Kidney (tissue), 13 donors: ENCODE measurements at regions not wholly inside any gene's neighbourhood (a gene's known extent, or its start where the extent isn't known, plus 50 kb on each side); places are given as distances from the start of the nearest gene placed in this dataset.

ENCODE experiments used
- DNase-seq, 5 donors: peaks; one replicate each; pipeline ENCODE4 v3.0.0-alpha.2; 2013 to 2020
- FAIRE-seq: peaks from 2 replicates; lab custom pipeline; 2012; peaks lifted over from hg19 to GRCh38; lab: Jason Lieb, UNC
- H3K27ac ChIP-seq, 2 donors: one replicate each; pipeline ENCODE4 v1.7.0; 2013; ENCODE audit warnings: low read depth in 2 of 2, low read length in 2 of 2, inconsistent platforms in 1 of 2
- H3K27me3 ChIP-seq: one replicate; pipeline ENCODE4 v1.7.1; 2013; ENCODE audit warnings: low read length, inconsistent platforms; ENCODE audit not compliant: control insufficient read depth, insufficient read depth
- H3K36me3 ChIP-seq, 3 donors: one replicate each; pipeline versions ENCODE4 v1.7.0 to v1.7.1; 2013; ENCODE audit warnings: low read length in 3 of 3, control low read depth in 1 of 3, inconsistent platforms in 1 of 3; ENCODE audit not compliant: insufficient read depth in 3 of 3, control insufficient read depth in 2 of 3
- H3K4me1 ChIP-seq, 3 donors: one replicate each; pipeline versions ENCODE4 v1.7.0 to v1.7.1; 2013; ENCODE audit warnings: low read length in 3 of 3, inconsistent platforms in 1 of 3, low read depth in 1 of 3; ENCODE audit not compliant: control insufficient read depth in 2 of 3, insufficient read depth in 2 of 3
- H3K4me3 ChIP-seq, 3 donors: one replicate each; pipeline versions ENCODE4 v1.7.0 to v1.8.1; 2013; ENCODE audit warnings: low read length in 3 of 3, control low read depth in 1 of 3, inconsistent platforms in 1 of 3
- H3K9ac ChIP-seq, 3 donors: one replicate each; pipeline versions ENCODE4 v1.7.0 to v1.7.1; 2013; ENCODE audit warnings: low read length in 3 of 3, control low read depth in 1 of 3, inconsistent platforms in 1 of 3
- H3K9me3 ChIP-seq, 3 donors: one replicate each; pipeline versions ENCODE4 v1.7.0 to v1.7.1; 2013; ENCODE audit warnings: low read length in 3 of 3, control low read depth in 1 of 3, inconsistent platforms in 1 of 3; ENCODE audit not compliant: control insufficient read depth in 2 of 3, insufficient read depth in 1 of 3
- intact Hi-C: fragments of 100-400 bp; cut with DNase I; formaldehyde crosslinking; loops from one replicate; pipeline ENCODE4 v1.11.1; 2022
- TF ChIP-seq, protein P1 (sequence below): IDR thresholded peaks from 3 replicates; pipeline ENCODE4 v1.5.1; 2012; ENCODE audit warnings: mild to moderate bottlenecking, moderate library complexity, borderline replicate concordance; ENCODE audit not compliant: insufficient read depth; ENCODE audit errors: extremely low read depth
- donor health status: control.
- donor health status: control.
- donor health status: control.
- donor health status: control.
- donor health status: control.
- donor health status: DM: yes; HTN: yes; CAD: no.
- donor health status: Normal renal cell carcinoma (clear cell type).

DNA sequence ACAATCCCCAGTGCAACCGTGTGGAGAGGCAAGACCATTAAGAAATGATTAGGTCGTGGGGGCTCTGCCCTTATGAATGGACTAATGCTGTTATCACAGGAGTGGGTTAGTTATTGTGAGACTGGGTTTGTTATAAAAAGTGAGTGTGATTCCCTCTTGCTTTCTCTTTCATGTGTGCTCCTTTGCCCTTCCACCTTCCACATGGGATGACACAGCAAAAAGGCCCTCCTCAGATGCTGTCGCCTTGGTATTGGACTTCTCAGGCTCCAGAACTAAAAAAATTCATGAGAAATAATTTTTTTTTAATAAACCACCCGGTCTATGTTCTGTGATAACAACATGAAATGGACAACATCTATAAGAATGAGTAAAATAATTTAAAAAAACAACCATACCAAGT, 136.1 kb upstream of the PCBD1 start:
- Histone ChIP-seq H3K36me3 (no peaks in the 10 kb centered on the region), H3K27me3 (no peaks in the 10 kb centered on the region), H3K4me1 (no peaks in the 10 kb centered on the region), H3K27ac (no peak overlapping the region), H3K4me3 (no peak overlapping the region), H3K9me3 (peaks cover 0 to 3% (median 0%) of the 10 kb centered on the region in 3 donors), H3K9ac (no peak overlapping the region)
- TF ChIP-seq, protein P1, sequence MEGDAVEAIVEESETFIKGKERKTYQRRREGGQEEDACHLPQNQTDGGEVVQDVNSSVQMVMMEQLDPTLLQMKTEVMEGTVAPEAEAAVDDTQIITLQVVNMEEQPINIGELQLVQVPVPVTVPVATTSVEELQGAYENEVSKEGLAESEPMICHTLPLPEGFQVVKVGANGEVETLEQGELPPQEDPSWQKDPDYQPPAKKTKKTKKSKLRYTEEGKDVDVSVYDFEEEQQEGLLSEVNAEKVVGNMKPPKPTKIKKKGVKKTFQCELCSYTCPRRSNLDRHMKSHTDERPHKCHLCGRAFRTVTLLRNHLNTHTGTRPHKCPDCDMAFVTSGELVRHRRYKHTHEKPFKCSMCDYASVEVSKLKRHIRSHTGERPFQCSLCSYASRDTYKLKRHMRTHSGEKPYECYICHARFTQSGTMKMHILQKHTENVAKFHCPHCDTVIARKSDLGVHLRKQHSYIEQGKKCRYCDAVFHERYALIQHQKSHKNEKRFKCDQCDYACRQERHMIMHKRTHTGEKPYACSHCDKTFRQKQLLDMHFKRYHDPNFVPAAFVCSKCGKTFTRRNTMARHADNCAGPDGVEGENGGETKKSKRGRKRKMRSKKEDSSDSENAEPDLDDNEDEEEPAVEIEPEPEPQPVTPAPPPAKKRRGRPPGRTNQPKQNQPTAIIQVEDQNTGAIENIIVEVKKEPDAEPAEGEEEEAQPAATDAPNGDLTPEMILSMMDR, result no peak
- DNase-seq, result no peak
- intact Hi-C loops, result no loop called here
- no peak for FAIRE-seq

DNA sequence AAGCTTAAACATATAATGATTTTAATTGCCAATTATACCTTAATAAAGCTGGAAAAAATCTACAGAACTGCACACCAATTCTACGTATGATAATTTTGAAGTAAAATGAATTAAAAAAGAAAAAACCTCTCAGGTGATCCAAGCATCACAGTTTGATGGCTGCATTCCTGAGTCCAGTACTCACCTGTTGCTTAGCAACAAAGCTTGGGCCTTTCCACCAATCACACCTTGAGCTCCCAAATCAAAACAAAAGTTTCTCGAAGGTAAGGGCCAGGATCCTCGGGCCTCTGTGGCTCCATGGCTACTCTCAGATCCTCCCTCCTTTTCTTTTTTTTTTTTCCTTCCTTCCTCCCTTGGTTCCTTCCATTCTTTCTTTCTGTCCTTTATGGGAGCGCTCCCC, 137.2 kb upstream of the PCBD1 start:
- no peak for FAIRE-seq
- Histone ChIP-seq H3K27ac (no peak overlapping the region), H3K9ac (no peak overlapping the region), H3K4me3 (no peak overlapping the region), H3K27me3 (no peaks in the 10 kb centered on the region), H3K4me1 (no peaks in the 10 kb centered on the region), H3K36me3 (no peaks in the 10 kb centered on the region), H3K9me3 (peaks cover 0 to 3% (median 0%) of the 10 kb centered on the region in 3 donors)
- intact Hi-C loops, result no loop called here
- no peak for DNase-seq
- TF ChIP-seq, protein P1, result no peak

DNA sequence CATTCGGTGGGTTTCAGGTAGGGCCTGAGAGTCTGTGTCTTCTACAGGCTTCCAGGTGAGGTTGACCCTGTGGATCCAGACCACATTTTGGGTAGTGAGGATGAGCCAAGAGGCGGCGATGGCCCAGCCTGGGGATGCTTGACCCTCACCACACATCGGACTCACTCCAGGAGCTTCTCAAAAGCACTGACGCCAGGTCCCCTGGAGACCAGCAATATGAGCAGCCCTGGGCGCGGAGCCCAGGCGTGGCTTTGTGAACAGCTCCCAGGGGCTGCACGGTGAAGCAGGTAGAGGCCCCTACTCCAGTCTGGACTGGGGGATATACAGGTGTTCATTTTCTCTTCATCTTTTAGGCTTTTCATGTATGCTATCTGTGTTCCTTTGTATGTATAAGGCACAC, 139.7 kb upstream of the PCBD1 start:
- no peak overlapping the region for H3K4me3 ChIP-seq
- intact Hi-C loops, result no loop called here
- no peaks in the 10 kb centered on the region for H3K9me3 ChIP-seq
- H3K4me1 ChIP-seq, result no peaks in the 10 kb centered on the region
- no peak overlapping the region for H3K27ac ChIP-seq
- H3K27me3 ChIP-seq, result no peaks in the 10 kb centered on the region
- DNase-seq (no peak), FAIRE-seq (no peak)
- H3K36me3 ChIP-seq, result no peaks in the 10 kb centered on the region
- TF ChIP-seq, protein P1, result no peak
- no peak overlapping the region for H3K9ac ChIP-seq

DNA sequence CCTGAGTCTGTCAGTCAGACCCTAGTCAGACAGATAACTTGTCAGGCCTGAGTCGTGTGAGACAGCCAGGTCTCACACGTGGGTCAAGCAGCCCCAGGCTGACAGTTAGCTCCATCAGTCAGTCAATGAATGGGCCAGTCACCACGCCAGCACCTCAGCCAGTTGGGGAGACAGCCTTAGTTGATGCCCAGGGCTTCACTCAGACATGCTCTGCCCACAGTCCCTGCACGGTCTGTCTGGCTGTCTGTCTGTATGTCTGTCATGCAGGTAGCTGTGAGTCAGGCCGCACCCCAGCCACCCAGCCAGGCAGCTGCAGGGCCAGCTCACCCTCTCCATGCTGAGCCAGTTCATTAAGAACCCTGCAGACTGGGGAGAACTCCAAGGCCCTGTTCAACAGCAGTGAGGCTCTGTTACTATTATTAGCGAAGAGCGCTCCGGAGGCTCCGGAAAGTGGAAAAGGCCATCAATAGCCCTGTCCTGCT, 141.1 kb upstream of the PCBD1 start:
- Histone ChIP-seq H3K9me3 (no peaks in the 10 kb centered on the region), H3K36me3 (no peaks in the 10 kb centered on the region), H3K4me1 (no peaks in the 10 kb centered on the region), H3K27ac (no peak overlapping the region), H3K27me3 (no peaks in the 10 kb centered on the region), H3K9ac (no peak overlapping the region), H3K4me3 (no peak overlapping the region)
- FAIRE-seq (no peak), DNase-seq (no peak)
- TF ChIP-seq, protein P1, result no peak
- intact Hi-C loops, result no loop called here
